ENCODE measurements at regions not wholly inside any gene's neighbourhood (a gene's known extent, or its start where the extent isn't known, plus 50 kb on each side); places are given as distances from the start of the nearest gene placed in this dataset.

- Histone ChIP-seq H3K4me3 (no peak overlapping the region), H3K4me1 (peaks cover 10% of the 10 kb centered on the region), H3K36me3 (replicated peaks in 1 of 2; ENCODE audit: insufficient read depth in 1 of 2, low read depth in 2 of 2) (no peaks in the 10 kb centered on the region), H3K9me3 (peaks cover 0 to 9% (median 0%) of the 10 kb centered on the region in 3 donors), H3K27me3 (no peaks in the 10 kb centered on the region), H3K27ac (no peak overlapping the region)
- no peak for DNase-seq
- intact Hi-C loops (cut with DNase I), result no loop called here
- TF ChIP-seq CTCF (IDR thresholded peaks at IDR 0.05), result no peak
- TF ChIP-seq POLR2A (IDR thresholded peaks at IDR 0.05), result no peak
- ATAC-seq, result no peak
- 86 to 94% methylated on average over 4 of the region's 4 CpGs for WGBS, 2 donors
Measured at GRCh38 chr19:28608292-28608691, 604.7 kb downstream of the UQCRFS1 start.

- intact Hi-C loops (cut with DNase I), result no loop called here
- Histone ChIP-seq H3K4me3 (no peak overlapping the region), H3K4me1 (peaks cover 10% of the 10 kb centered on the region), H3K27me3 (no peaks in the 10 kb centered on the region), H3K27ac (peak overlapping the region in 2 of 4 donors; percentile 67 to 69), H3K9me3 (peaks cover 0 to 9% (median 0%) of the 10 kb centered on the region in 3 donors), H3K36me3 (replicated peaks in 1 of 2; ENCODE audit: insufficient read depth in 1 of 2, low read depth in 2 of 2) (no peaks in the 10 kb centered on the region)
- 86 to 88% methylated on average over 14 of the region's 14 CpGs for WGBS, 2 donors
- DNase-seq, result no peak
- no peak for TF ChIP-seq CTCF (IDR thresholded peaks at IDR 0.05)
- no peak for TF ChIP-seq POLR2A (IDR thresholded peaks at IDR 0.05)
- no peak for ATAC-seq
Measured at GRCh38 chr19:28607066-28607583, 605.8 kb downstream of the UQCRFS1 start.

- TF ChIP-seq POLR2A (IDR thresholded peaks at IDR 0.05), result no peak
- no peak for TF ChIP-seq CTCF (IDR thresholded peaks at IDR 0.05)
- Histone ChIP-seq H3K36me3 (replicated peaks in 1 of 2; ENCODE audit: insufficient read depth in 1 of 2, low read depth in 2 of 2) (no peaks in the 10 kb centered on the region), H3K4me3 (no peak overlapping the region), H3K27me3 (no peaks in the 10 kb centered on the region), H3K27ac (peak overlapping the region in 2 of 4 donors; percentile 67 to 69), H3K4me1 (peaks cover 10% of the 10 kb centered on the region), H3K9me3 (peaks cover 0 to 9% (median 0%) of the 10 kb centered on the region in 3 donors)
- ATAC-seq (no peak), DNase-seq (no peak)
- intact Hi-C loops (cut with DNase I), result no loop called here
- 67 to 69% methylated on average over 14 of the region's 14 CpGs for WGBS, 2 donors
Measured at GRCh38 chr19:28606269-28607032, 606.5 kb downstream of the UQCRFS1 start.

GRCh38 chr19:28605501-28606268 is 607.3 kb downstream of the UQCRFS1 start:
- H3K36me3 ChIP-seq (replicated peaks in 1 of 2; ENCODE audit: insufficient read depth in 1 of 2, low read depth in 2 of 2), result no peaks in the 10 kb centered on the region
- peak; percentile 45 for ATAC-seq
- H3K9me3 ChIP-seq, result peaks cover 0 to 9% (median 0%) of the 10 kb centered on the region in 3 donors
- peak overlapping the region in 3 of 4 donors; percentile 21 to 69 (median 67) for H3K27ac ChIP-seq
- H3K4me3 ChIP-seq, result no peak overlapping the region
- TF ChIP-seq CTCF (IDR thresholded peaks at IDR 0.05) (no peak), POLR2A (IDR thresholded peaks at IDR 0.05) (no peak)
- WGBS, 2 donors, result 59 to 63% methylated on average over 8 of the region's 8 CpGs
- peaks cover 10% of the 10 kb centered on the region for H3K4me1 ChIP-seq
- intact Hi-C loops (cut with DNase I), result no loop called here
- DNase-seq, result no peak
- H3K27me3 ChIP-seq, result no peaks in the 10 kb centered on the region
